Vagina (tissue), 2 donors: ENCODE measurements at regions not wholly inside any gene's neighbourhood (a gene's known extent, or its start where the extent isn't known, plus 50 kb on each side); places are given as distances from the start of the nearest gene placed in this dataset.
"Not testable (repeated sequence)": the region's sequence is repeated elsewhere in the genome, so short reads cannot be mapped to it uniquely, and the experiment has no call there.

ENCODE experiments used
- POLR2A ChIP-seq, 2 donors: fragments of 450-650 bp; IDR thresholded peaks; one replicate each; pipeline ENCODE4 v1.6.1; 2017; ENCODE audit warnings: antibody characterized with exemption in 2 of 2, mild to moderate bottlenecking in 2 of 2, moderate library complexity in 2 of 2
- POLR2AphosphoS5 ChIP-seq, 2 donors: sonication (generic); formaldehyde crosslinking; IDR thresholded peaks; one replicate each; pipeline ENCODE4 v1.9.0; 2017; ENCODE audit warnings: antibody characterized with exemption in 2 of 2, mild to moderate bottlenecking in 2 of 2, low read depth in 1 of 2; ENCODE audit not compliant: insufficient read depth in 1 of 2
- TF ChIP-seq, protein P1 (sequence below), 3 experiments: fragments of 450-650 bp in 2 of 3; fragments of 200-600 bp in 1 of 3; sonication (generic) in 1 of 3; IDR thresholded peaks; one replicate each; pipeline ENCODE4 v1.5.1; 2017 to 2019; ENCODE audit warnings: antibody characterized with exemption in 3 of 3, mild to moderate bottlenecking in 2 of 3, moderate library complexity in 2 of 3

DNA sequence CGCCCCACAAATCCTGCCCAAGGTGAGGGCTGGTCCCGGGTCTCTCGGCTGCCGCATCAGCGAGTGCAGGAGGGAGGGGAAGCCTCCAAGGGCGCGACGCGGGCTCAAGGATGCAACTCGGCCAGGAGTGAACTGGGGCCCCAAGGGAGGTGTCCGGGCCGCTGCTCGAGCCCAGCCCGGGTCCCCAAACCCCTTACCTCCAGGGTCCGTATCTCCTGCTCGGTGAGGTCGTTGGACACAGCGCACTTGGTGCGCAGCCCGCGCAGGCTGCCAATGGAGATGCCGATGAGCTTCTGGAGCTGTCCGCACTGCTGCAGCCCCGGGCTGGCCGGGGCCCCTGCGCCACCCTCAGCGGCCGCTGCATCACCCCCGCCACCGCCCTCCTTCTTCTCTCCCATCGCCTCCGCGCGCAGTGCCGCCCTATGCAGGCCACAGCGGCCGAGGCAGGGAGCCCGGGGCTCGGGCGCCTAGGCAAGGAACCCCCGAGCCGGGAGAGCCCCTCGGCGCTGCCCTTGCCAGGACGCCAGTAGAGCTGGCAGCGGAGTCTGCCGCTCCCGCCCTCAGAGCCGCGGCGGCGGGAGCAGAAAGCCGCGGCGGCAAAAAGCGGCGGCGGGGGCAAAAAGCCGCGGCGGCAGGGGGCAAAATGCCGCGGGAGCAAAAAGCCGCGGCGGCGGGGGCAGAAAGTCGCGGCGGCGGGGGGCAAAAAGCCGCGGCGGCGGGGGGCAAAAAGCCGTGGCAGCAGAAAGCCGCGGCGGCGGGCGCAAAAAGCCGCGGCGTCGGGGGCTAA lies 135.1 kb downstream of the ZNF92 start:
- TF ChIP-seq, protein P1, sequence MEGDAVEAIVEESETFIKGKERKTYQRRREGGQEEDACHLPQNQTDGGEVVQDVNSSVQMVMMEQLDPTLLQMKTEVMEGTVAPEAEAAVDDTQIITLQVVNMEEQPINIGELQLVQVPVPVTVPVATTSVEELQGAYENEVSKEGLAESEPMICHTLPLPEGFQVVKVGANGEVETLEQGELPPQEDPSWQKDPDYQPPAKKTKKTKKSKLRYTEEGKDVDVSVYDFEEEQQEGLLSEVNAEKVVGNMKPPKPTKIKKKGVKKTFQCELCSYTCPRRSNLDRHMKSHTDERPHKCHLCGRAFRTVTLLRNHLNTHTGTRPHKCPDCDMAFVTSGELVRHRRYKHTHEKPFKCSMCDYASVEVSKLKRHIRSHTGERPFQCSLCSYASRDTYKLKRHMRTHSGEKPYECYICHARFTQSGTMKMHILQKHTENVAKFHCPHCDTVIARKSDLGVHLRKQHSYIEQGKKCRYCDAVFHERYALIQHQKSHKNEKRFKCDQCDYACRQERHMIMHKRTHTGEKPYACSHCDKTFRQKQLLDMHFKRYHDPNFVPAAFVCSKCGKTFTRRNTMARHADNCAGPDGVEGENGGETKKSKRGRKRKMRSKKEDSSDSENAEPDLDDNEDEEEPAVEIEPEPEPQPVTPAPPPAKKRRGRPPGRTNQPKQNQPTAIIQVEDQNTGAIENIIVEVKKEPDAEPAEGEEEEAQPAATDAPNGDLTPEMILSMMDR (IDR thresholded peaks at IDR 0.05), result not testable (repeated sequence)
- not testable (repeated sequence) for TF ChIP-seq POLR2AphosphoS5 (IDR thresholded peaks at IDR 0.05; ENCODE audit: insufficient read depth in 1 of 2, low read depth in 1 of 2); POLR2A (IDR thresholded peaks at IDR 0.05)
